ENCODE measurements at regions not wholly inside any gene's neighbourhood (a gene's known extent, or its start where the extent isn't known, plus 50 kb on each side); places are given as distances from the start of the nearest gene placed in this dataset.

GRCh38 chr3:125679258-125679657, 84.0 kb upstream of the OSBPL11 start:
- TF ChIP-seq CTCF (IDR thresholded peaks at IDR 0.05) (no peak), POLR2A (IDR thresholded peaks at IDR 0.05) (no peak)

All from testis (tissue), 2 donors.